ENCODE measurements at regions not wholly inside any gene's neighbourhood (a gene's known extent, or its start where the extent isn't known, plus 50 kb on each side); places are given as distances from the start of the nearest gene placed in this dataset.
"Not testable (repeated sequence)": the region's sequence is repeated elsewhere in the genome, so short reads cannot be mapped to it uniquely, and the experiment has no call there.

DNA sequence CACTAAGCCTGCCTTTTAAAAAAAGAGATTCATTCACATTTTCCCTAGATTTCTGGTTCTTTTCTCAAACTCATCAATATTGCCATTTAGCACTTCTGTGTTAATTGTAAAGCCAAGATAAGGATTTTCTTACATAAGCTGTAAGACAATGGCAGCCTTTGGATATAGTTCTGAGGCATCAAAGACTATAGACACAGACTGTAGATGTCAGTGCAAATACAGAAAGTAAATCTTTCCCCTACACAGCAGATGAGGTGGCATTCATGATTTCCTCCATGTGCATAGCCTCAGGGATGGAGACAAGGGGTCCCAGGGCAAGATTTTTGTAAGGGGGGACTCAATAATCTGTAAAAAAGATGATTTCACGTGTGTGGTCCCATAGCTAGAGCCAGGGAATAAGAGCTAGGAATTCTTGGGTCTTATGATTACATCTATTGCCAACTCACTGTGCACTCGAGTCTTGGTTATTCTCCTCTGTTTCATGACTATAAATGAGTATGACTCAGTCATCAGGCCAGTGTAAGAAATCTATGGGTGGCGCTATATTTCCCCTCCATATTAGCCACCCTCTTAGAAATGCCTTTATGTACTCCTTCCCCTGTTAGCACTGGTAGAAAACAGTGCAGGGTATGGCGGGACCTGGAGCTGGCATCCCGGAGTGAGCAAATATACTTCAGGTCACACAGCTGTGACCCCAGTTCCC is 207.5 kb downstream of the EXOC5 start:
- DNase-seq (ENCODE audit: low read depth, low spot score) = no peak

DNA sequence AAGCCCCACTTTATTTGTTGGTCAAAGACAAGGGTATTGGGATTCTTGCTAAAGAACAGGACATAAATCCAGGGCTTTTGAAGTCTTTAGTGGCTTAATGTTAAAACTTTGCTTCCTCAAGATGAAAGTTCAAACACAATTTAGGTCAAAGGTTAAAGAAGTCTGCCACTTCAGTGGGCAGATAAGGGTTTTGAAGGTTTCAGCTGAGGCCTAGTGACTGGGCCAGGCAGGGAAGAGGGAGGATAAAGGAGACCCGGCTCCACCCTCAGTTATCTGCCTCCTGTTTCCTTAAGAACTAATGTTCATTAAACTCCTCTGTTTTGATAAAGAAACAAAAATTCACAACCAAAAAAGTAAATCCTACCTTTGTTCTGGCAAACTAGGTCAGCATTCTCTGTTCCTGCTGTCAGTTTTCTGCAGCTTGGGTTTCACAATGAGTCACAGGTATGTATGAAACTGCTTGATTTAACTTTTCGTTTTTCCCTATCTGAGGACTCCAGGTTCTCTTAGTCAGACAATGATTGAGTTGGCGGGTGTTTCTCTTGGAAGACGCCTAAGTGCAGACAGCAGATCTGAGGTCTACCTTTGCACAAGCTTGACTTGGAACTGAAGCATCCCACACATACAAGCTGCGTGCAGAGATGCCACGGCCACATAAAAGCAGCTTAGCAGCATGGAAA is 208.3 kb downstream of the EXOC5 start:
- DNase-seq (ENCODE audit: low read depth, low spot score) = peak; percentile 46

DNA sequence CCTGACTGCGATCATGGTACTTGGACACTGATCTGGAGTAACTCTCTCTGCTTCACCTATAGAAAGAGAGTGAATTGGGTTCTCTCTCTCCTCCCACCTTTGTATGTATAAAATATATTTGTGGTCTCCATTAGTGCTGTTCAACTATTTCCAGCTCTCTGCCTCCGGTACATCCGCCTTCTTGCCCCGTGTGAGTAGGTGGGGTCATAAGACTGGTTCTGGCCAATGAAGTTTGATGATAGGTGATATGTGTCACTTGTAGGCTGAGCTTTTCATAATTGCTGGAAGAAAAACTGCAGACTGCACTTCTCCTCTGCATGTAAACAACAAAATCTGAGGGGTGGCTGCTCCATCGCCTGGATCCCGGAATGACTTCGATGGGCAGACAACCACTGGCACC is 210.4 kb downstream of the EXOC5 start:
- DNase-seq (ENCODE audit: low read depth, low spot score) = no peak

DNA sequence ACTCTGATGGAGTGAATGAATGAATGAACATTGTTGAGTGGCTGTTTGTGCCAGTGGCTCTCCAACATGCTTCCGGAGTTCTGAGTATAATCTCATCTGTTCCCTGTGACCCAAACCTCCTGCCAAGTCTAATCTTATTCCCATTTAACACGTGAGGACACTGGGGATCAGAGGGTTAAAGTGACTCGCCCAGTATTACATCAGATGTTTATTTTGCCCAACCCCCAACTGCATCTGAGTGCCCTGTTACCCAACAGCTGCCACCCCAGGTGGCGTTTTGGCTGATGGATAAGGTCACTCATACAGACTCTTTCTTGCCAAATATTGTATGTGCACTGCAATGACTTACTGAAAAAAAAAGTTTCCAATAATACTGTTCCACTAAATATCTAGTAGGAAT is 210.9 kb downstream of the EXOC5 start:
- DNase-seq (ENCODE audit: low read depth, low spot score) = no peak

DNA sequence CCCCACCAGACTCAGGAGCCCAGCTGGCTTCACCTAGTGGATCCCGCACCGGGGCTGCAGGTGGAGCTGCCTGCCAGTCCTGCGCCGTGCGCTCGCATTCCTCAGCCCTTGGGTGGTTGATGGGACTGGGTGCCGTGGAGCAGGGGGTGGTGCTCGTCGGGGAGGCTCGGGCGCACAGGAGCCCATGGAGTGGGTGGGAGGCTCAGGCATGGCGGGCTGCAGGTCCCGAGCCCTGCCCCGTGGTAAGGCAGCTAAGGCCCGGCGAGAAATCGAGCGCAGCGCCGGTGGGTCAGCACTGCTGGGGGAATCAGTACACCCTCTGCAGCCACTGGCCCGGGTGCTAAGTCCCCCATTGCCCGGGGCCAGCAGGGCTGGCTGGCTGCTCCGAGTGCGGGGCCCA is 212.2 kb downstream of the EXOC5 start:
- DNase-seq (ENCODE audit: low read depth, low spot score) = not testable (repeated sequence)

DNA sequence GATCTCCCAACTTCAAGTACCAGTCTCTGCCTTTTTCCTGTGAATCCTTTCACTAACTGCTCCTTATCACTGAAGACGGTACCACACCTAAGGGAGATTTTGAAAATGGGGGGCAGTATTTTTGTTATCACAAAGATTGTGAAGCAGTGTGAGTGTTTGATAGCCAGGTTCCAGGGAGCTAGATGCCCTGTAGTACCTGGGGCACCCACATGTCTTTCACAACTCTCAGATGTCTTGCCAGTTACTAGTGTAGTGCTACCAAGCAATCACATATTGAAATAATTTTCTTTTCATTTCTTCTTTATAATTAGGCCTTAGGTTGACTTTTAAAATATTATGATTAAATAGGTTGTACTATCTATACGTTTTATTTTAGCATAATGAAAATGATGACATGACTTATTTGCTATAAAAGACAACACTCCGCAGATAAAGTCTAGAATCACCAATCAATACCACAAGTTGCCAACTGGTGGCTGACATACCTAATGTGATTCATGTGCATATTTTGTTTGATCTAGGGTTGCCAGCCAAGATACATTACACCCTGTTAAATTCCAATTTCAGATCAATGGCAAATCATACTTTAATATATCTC is 215.9 kb downstream of the EXOC5 start:
- no peak for DNase-seq (ENCODE audit: low read depth, low spot score)

DNA sequence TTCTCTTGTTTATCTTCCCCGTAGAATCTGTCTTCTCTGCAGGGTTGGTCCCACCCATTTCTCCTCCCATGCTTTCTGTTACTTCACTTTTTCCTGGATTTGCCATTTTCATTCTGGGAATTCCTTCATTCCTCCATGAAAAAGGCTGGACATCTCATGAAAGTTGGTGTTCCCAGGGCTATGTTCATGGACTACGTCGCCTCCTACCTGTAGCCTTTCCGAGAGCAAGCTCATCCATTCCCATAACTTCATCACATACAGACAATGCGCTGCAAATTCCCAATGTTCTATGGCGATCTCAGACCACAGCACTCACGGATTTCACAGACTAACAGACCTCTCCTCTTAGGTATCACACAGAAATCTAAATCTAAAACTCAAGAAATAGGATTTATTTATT is 217.1 kb downstream of the EXOC5 start:
- DNase-seq (ENCODE audit: low read depth, low spot score) = peak; percentile 16

DNA sequence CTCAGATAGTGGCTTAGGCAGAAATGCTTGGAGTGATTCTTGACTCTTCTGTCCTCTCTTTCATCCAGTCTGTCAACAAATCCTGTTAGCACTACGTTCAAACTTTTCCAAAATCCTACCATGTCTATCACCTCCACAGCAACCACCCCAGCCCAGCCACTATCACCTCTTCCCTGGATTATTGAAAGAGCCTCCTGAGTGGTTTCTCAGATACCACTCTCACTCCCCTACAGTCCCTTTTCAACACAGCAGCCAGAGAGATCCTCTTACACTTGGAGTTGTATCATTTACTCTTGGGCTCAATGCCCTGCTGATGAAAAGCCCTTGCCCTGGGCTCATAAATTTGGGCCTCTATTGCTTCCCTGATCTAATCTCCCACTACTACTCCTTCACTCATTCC is 218.9 kb downstream of the EXOC5 start:
- DNase-seq (ENCODE audit: low read depth, low spot score) = no peak

DNA sequence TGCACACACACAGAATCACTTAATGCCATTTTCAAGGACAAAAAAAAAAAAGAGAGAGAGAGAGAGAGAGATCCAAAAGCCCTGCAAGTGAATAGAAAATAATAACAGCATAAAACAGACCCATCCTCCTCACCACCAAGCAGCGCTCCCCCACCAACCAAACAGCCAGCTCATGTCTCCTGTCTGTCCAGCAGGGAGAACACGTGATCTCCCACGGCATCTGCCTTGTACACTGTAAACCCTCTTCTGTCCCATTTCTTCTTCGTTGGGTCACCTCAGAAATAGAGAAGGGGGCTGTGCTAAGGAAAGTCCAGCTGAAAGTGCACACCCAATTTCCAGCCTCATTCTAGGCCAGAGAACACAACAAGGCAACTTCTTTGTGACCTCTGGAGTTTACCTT is 222.5 kb downstream of the EXOC5 start:
- DNase-seq (ENCODE audit: low read depth, low spot score) = no peak

DNA sequence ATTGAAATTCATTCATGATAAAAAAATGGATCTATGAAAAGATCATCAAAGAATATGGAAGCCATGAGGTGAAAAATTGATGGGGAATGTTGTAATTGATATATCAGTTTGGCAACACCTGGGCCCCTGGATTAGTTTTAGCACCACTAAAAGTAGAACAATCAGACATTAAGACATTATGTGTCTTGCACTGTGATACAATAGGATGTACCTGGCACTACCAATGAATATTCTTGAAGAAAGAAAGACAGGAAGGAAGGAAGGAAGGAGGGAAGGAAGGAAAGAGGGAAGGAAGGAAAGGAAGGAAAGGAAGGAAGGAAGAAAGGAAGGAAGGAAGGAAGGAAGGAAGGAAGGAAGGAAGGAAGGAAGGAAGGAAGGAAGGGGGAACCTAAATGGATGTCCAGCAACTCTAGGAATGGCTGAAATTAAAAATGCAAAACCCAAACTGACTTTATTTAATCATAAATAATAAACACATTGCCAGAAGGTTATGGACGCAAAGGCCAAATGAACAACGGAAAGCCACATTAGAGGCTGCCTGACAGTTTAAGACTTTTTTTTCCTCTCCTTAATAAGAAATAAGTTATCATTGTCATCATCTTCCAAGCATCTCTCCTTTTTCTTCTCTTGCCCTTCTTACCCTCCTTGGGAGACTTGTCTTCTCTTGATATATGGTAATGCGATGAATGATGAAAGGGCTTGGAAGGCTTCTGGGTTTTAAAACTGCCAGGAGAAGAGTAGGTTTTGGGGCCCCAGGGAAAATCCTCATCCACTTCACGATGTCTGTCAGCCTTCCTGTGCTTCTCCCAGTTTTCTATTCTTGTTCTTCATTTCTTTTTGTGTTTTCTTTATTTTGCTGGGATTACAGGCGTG is 224.4 kb downstream of the EXOC5 start:
- not testable (repeated sequence) for DNase-seq (ENCODE audit: low read depth, low spot score)

DNA sequence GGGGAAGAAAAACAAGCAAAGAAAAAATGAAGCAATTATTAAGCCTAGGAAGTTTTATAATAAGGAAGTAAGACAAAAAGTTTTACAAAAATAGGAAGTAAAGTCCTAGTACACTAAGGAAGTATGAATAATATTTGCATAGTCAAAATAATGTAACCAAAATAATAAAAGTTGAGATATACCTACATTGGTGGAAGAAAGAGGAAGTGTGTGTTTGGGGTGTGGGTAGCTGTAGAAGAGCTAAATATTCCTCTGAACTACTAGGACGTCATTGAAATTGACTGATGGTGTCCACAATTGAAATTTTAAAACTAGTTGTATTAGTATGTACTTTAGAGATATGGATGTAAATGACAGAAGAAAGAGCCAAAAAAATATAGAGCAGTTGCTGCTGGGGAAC is 228.4 kb upstream of the OTX2 start:
- DNase-seq (ENCODE audit: low read depth, low spot score) = no peak

DNA sequence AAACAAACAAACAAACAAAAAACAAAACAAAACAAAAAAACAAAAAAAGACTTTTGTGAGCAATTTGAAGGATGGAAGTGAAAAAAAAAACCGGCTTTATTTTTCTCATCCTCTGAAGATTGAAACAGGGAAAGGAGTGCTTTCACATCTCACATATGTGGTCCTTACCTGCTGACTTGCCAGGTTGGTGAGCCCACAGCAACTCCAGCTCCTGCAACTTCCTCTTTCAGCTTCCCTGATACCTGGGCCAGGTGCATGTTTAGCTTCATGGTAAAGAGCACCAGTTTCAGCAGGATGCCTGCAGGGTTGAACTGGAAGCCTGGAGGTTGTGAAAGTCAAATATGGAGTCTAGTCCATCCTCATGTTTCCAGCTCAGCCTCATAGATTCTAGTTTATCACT is 221.2 kb upstream of the OTX2 start:
- DNase-seq (ENCODE audit: low read depth, low spot score) = no peak

DNA sequence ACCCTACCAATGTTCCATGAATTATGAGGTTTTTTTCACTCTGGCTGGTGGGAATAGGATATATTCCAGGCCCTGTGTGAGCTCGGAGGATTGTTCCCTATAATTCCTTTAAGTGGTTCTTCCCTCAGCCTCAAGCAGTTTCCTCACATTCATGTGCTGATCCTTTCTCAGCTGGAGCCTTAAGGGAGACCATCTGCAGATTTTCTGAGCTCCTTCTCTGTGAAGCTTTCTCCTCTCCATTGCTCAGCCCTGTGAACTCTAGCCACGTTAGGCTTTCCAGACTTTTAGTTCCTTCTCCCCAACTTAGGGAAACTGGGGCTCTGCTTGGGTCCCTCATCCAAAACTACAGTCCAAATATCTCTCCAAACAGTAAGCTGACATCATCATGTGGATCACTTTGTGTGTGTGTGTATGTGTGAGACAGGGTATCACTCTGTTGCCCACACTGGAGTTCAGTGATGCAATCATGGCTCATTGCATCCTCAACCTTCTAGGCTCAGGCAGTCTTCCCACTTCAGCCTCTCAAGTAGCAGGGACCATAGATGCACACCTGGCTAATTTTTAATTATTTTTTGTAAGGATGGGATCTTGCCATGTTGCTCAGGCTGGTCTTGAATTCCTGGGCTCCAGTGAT is 219.5 kb upstream of the OTX2 start:
- peak; percentile 38 for DNase-seq (ENCODE audit: low read depth, low spot score)

DNA sequence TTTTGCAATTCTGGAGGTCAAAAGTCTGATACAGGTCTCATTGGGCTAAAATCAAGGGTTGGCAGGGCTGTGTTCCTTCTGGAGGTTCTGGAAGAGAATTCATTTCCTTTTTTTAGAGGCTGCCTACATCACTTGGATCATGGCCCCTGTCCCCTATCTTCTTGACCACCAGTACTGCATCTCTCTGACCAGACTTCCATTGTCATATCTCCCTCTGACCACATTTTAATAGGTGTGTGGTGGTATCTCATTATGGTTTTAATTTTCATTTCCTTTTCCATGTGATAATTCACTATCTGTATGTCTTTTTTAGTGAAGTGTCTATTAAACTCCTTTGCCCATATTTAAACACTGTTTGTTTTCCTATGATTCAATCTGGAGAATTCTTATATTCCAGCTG is 215.2 kb upstream of the OTX2 start:
- DNase-seq (ENCODE audit: low read depth, low spot score) = no peak

DNA sequence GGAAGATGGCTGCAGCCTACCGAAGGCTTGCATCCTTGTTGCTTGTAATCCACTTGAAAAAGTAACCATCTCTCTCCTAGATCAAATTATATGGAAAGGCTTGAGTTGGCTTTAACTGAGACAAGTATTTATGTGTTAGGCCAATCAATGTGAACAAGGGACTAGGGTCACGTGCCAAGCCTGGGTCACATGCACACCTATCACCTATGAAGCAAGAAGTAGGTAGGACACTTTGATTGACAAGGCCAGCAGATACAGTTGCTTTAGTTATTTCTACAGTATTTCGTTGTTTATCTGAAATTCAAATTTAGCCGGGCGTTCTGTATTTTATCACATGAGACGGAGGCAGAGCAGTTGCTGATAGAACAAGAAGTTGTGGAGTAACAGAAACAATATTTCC is 212.3 kb upstream of the OTX2 start:
- no peak for DNase-seq (ENCODE audit: low read depth, low spot score)

DNA sequence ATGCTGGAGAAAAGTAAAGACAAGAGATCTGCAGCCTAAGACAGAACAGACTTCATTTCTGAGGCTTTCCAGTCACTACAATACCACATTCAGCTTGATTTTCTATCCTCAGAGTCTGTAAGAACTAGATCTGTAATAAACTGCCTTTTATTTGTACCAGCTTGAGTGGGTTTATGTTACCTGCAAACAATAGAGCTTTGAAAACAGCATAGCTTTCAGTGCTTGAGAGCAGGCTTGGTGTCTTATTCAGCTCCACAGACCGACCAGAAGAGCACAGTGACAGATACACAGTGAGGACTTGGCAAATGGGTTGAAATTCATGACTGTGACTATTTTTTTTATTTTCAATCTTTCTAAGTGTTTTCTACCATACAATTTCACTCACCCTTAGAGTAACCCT is 207.8 kb upstream of the OTX2 start:
- no peak for DNase-seq (ENCODE audit: low read depth, low spot score)

DNA sequence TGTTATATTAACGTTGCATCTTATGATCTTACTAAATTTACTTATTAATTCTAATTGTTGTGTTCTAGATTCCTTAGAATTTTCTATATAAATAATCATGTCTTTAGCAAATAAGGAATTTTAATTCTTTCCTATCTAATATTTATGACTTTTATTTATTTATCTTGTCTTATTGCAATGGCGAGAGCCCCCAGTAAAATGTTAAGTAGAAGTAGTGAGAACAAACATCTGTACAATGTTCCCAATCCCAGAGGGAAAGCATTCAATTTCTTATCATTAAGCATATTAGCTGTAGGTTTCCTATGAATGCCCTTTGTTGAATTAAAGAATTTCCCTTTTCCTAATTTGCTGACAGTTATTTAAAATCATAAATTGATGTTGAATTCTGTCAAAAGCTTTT is 203.7 kb upstream of the OTX2 start:
- DNase-seq (ENCODE audit: low read depth, low spot score) = no peak

DNA sequence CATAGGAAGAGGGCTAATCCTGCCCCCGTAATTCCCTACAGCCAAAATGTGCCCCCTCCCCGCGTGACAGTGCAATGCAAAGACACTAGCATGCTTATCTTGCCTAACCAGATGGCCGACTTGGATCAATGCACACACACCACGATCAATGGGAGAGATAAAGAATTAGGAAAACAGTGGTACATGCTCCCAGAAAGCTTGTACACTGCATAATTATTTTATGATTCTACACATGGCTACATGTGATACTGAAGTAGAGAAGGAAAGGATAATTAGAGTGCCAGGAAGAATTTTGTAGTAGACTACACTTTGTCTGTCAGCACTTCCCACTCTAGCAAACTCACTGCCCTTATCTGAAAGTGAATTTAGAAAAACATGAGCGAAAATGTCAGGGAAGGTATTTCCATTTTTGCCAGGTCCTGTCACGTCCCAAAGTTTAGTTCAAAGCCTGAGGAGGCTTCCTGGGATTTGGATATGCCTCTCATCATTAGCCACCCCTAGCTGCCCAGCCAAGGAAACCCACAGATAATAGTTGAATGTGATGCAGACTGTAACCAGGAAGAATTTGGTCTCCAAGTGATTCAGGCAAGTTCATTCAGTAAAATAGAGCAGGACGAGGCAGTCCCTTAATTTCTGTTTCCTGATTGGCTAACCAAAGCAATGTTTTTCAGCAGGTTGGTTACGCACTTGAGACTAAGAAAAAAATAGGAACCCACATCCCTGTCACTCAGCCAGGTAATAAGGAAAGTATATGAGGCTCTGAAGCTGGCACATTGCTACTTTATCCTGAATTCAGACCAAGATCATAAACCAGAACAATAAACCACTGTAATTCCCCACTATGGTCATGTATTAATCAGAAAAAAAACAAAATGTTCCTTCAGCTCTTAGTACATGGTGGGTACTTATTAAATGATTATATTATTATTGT is 199.6 kb upstream of the OTX2 start:
- DNase-seq (ENCODE audit: low read depth, low spot score) = no peak

DNA sequence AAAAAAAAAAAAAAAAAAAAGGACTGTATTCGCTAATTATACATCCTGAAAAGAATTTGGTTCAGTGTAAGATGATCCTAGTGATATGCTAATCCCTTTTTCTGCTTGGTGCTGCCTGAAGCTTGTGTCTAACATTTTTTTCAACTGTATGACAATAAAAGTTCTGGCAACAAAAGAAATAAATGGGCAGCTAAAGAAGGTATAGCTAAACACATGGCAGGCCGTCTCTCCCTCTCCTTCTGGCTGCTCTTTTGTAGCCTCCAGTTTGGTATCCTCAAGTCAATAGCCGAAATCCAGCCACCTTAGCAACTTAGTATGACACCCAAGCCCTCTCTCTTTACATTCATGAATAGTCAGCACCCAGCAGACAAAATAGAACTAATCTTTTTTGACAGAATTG is 198.3 kb upstream of the OTX2 start:
- DNase-seq (ENCODE audit: low read depth, low spot score) = no peak

DNA sequence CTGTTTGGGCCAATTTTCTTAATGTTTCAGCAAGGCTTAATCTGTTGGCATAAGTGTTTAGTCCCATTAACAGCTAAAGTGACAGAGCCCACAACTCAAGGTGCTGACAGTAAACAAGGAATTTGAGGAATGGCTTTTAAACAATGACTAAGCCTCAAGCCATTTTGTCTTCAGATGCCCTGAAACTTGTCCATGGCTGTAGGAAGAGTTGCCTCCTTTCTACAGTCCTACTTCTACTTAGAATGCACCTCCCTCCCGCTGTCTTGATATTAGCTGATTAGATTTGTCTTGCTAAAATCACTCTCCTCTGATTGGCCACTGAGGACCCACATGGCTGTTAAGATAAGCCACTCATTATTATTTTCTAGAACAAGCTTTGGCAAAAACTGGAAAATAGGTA is 188.4 kb upstream of the OTX2 start:
- DNase-seq (ENCODE audit: low read depth, low spot score) = peak; percentile 71

Data from ELF-1 (cell line).